ENCODE measurements at regions not wholly inside any gene's neighbourhood (a gene's known extent, or its start where the extent isn't known, plus 50 kb on each side); places are given as distances from the start of the nearest gene placed in this dataset.

GRCh38 chr10:78184851-78185692, 151.4 kb downstream of the RPS24 start:
- DNase-seq (ENCODE audit: low read depth): no peak
- no peak for TF ChIP-seq CTCF (IDR thresholded peaks at IDR 0.05; ENCODE audit: insufficient read depth, low read depth, low read length)
- no peak overlapping the region for H3K4me3 ChIP-seq (ENCODE audit: low read depth, low read length)

GRCh38 chr10:78185693-78186055, 152.0 kb downstream of the RPS24 start:
- no peak overlapping the region for H3K4me3 ChIP-seq (ENCODE audit: low read depth, low read length)
- no peak for TF ChIP-seq CTCF (IDR thresholded peaks at IDR 0.05; ENCODE audit: insufficient read depth, low read depth, low read length)
- no peak for DNase-seq (ENCODE audit: low read depth)

- DNase-seq (ENCODE audit: low read depth): no peak
- no peak overlapping the region for H3K4me3 ChIP-seq (ENCODE audit: low read depth, low read length)
- no peak for TF ChIP-seq CTCF (IDR thresholded peaks at IDR 0.05; ENCODE audit: insufficient read depth, low read depth, low read length)
Measured at GRCh38 chr10:78186572-78186971, 152.9 kb downstream of the RPS24 start.

DNA sequence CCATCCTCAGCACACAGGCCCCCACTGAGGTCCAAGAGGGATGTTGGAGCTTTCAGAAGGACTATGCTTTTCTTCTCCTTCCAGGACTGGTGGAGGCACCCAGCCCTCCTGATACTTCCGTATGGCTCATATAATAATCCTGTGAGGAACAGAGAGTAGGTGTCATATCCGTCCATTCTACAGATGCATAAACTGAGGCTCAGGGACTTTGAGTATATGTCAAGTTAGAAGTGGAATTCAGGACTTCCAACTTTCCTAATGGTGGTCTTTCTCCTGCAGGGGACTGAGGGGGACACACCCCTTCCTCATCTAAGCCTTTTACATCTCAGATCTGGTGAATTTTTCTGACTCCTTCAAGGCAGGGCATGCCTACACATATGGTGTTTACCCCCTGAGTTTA, 153.7 kb downstream of the RPS24 start:
- H3K4me3 ChIP-seq (ENCODE audit: low read depth, low read length): no peak overlapping the region
- DNase-seq (ENCODE audit: low read depth): no peak

GRCh38 chr10:78188446-78188845, 154.8 kb downstream of the RPS24 start:
- no peak for DNase-seq (ENCODE audit: low read depth)
- no peak for TF ChIP-seq CTCF (IDR thresholded peaks at IDR 0.05; ENCODE audit: insufficient read depth, low read depth, low read length)
- H3K4me3 ChIP-seq (ENCODE audit: low read depth, low read length): no peak overlapping the region

More for the DNA sequence above, 153.7 kb downstream of the RPS24 start:
- no peak for TF ChIP-seq CTCF (IDR thresholded peaks at IDR 0.05; ENCODE audit: insufficient read depth, low read depth, low read length)

DNA sequence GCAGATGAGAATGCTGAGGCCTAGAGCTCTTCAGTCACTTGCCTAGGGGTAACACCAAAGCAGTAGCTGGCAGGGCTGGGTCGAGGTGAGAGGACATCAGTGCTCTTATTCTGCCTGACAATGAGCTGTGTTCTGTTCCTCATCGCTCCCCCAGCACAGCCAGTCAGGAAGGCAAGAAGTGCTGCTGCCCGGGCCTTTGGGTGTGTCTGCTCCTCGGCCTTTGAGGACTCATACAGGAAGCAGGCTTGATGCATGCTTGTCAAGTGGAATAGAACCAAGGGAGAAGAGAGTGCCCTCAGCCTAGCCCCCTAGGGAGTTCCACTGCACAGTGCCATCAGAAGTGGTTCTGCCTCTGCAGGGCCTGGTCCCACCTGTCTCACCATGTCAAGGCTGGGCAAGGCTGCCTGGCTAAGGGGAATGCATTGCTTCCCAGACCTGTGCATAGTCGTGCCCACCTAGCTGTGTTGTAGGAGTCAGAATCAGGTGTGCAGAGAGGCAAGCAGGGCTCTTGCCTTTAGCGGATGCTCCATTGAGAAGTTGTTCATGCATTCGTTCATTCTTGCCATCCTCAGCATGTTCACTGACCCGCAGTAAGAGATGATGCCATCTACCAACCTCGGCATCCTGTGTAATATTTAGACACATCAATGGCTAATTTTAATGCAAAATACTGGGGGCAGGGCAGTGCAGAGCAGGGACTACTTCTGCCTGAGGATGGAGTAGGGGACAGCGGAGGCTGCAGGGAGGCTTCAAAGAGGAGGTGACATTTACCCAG, 156.6 kb downstream of the RPS24 start:
- H3K4me3 ChIP-seq (ENCODE audit: low read depth, low read length): no peak overlapping the region
- no peak for TF ChIP-seq CTCF (IDR thresholded peaks at IDR 0.05; ENCODE audit: insufficient read depth, low read depth, low read length)
- no peak for DNase-seq (ENCODE audit: low read depth)

All from fibroblast of villous mesenchyme (primary cell).